ENCODE measurements at regions not wholly inside any gene's neighbourhood (a gene's known extent, or its start where the extent isn't known, plus 50 kb on each side); places are given as distances from the start of the nearest gene placed in this dataset.

- ATAC-seq (no peak), DNase-seq (ENCODE audit: low read depth, low spot score) (no peak), FAIRE-seq (no peak)
- no TSS peak for BruUV-seq (replicated peaks)
- TF ChIP-seq MXI1 (IDR thresholded peaks at IDR 0.05; ENCODE audit: low read depth, low read length) (no peak), ZSCAN29 (IDR thresholded peaks at IDR 0.05) (no peak), BRCA1 (IDR thresholded peaks at IDR 0.05; ENCODE audit: low read depth, low read length) (no peak), CTCF (IDR thresholded peaks at IDR 0.05 in 2 of 3, conservative IDR thresholded peaks at IDR 0.05 in 1 of 3; ENCODE audit: control insufficient read depth in 2 of 3, extremely low read depth in 1 of 3, insufficient read depth in 1 of 3, low read depth in 3 of 3, low read length in 3 of 3) (no peak), ZNF622 (IDR thresholded peaks at IDR 0.05) (no peak), IKZF1 (conservative IDR thresholded peaks at IDR 0.05) (no peak), FOS (IDR thresholded peaks at IDR 0.05; ENCODE audit: borderline replicate concordance, extremely low read depth, insufficient read length) (no peak)
- TF ChIP-seq, protein P1, sequence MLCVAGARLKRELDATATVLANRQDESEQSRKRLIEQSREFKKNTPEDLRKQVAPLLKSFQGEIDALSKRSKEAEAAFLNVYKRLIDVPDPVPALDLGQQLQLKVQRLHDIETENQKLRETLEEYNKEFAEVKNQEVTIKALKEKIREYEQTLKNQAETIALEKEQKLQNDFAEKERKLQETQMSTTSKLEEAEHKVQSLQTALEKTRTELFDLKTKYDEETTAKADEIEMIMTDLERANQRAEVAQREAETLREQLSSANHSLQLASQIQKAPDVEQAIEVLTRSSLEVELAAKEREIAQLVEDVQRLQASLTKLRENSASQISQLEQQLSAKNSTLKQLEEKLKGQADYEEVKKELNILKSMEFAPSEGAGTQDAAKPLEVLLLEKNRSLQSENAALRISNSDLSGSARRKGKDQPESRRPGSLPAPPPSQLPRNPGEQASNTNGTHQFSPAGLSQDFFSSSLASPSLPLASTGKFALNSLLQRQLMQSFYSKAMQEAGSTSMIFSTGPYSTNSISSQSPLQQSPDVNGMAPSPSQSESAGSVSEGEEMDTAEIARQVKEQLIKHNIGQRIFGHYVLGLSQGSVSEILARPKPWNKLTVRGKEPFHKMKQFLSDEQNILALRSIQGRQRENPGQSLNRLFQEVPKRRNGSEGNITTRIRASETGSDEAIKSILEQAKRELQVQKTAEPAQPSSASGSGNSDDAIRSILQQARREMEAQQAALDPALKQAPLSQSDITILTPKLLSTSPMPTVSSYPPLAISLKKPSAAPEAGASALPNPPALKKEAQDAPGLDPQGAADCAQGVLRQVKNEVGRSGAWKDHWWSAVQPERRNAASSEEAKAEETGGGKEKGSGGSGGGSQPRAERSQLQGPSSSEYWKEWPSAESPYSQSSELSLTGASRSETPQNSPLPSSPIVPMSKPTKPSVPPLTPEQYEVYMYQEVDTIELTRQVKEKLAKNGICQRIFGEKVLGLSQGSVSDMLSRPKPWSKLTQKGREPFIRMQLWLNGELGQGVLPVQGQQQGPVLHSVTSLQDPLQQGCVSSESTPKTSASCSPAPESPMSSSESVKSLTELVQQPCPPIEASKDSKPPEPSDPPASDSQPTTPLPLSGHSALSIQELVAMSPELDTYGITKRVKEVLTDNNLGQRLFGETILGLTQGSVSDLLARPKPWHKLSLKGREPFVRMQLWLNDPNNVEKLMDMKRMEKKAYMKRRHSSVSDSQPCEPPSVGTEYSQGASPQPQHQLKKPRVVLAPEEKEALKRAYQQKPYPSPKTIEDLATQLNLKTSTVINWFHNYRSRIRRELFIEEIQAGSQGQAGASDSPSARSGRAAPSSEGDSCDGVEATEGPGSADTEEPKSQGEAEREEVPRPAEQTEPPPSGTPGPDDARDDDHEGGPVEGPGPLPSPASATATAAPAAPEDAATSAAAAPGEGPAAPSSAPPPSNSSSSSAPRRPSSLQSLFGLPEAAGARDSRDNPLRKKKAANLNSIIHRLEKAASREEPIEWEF (IDR thresholded peaks at IDR 0.05; ENCODE audit: insufficient replicate concordance, low read depth, low read length) = no peak
- SMC1A ChIA-PET (ENCODE audit: uncharacterized antibody, unreplicated experiment) = interaction anchor here (1.1 kb wide), 1 partner anchor 251 kb away, joined by 4 read pairs; no protein-coding TSS in a partner anchor
- Histone ChIP-seq H3K27me3 (replicated peaks in 1 of 2; ENCODE audit: control insufficient read depth in 2 of 2, insufficient read depth in 2 of 2, low read length in 1 of 2) (no peaks in the 10 kb centered on the region), H3K4me3 (no peak overlapping the region), H3K79me2 (ENCODE audit: control insufficient read depth, insufficient read depth, low read length) (no peaks in the 10 kb centered on the region), H3K9me3 (replicated peaks; ENCODE audit: control insufficient read depth, insufficient read depth, low read length) (no peaks in the 10 kb centered on the region), H3K36me3 (ENCODE audit: control insufficient read depth in 2 of 2, insufficient read depth in 2 of 2, low read length in 1 of 2) (no peaks in the 10 kb centered on the region), H3K4me1 (ENCODE audit: control insufficient read depth, insufficient read depth, low read length) (no peaks in the 10 kb centered on the region), H3K9ac (ENCODE audit: control insufficient read depth, insufficient read depth, low read length) (no peak overlapping the region), H4K20me1 (ENCODE audit: control insufficient read depth, insufficient read depth) (no peaks in the 10 kb centered on the region), H2AFZ (ENCODE audit: control insufficient read depth, low read depth, low read length) (no peak overlapping the region), H3K27ac (ENCODE audit: control insufficient read depth, insufficient read depth) (no peak overlapping the region), H3K4me2 (ENCODE audit: control insufficient read depth, insufficient read depth) (no peak overlapping the region)
- WGBS (ENCODE audit: insufficient coverage, insufficient replicate concordance, low lambda C conversion rate, missing lambda C conversion rate) = 71% methylated on average over 1 of the region's 1 CpG
- in situ Hi-C loops (cut with MboI) = no loop called here
- POLR2A ChIA-PET = no interaction called here
- intact Hi-C loops (cut with micrococcal nuclease; ENCODE audit: unreplicated experiment) = no loop called here
- CTCF ChIA-PET = interaction anchor here (1.4 kb wide), 1 partner anchor 405 kb away, joined by 3 read pairs; no protein-coding TSS in a partner anchor
- RAD21 ChIA-PET (ENCODE audit: unreplicated experiment) = no interaction called here
Observed at GRCh38 chr3:66659056-66659455, 158.2 kb upstream of the LRIG1 start.

Measured in GM12878 (cell line).